HEK293 (cell line): ENCODE measurements at regions not wholly inside any gene's neighbourhood (a gene's known extent, or its start where the extent isn't known, plus 50 kb on each side); places are given as distances from the start of the nearest gene placed in this dataset.

Experiments
- CTCF ChIA-PET: fragments of 350-600 bp; formaldehyde crosslinking; extraction: SDS; loops from one replicate; lab custom pipeline; 2021; ENCODE audit warnings: antibody characterized with exemption; lab: Yijun Ruan, JAX
- POLR2A ChIA-PET: fragments of 300-600 bp; formaldehyde crosslinking; extraction: SDS; loops from one replicate; lab custom pipeline; 2020; ENCODE audit warnings: antibody characterized with exemption, inconsistent platforms; lab: Yijun Ruan, JAX
- H3K27ac ChIP-seq: fragments of 200-500 bp; sonication (Bioruptor generic); 2 replicates; pipeline ENCODE4 v1.5.1; 2014; ENCODE audit warnings: low read depth, low read length, control low read depth, inconsistent platforms; ENCODE audit errors: extremely low read depth
- H3K36me3 ChIP-seq, 2 experiments: fragments of 200-500 bp in 1 of 2; sonication (Bioruptor generic) in 1 of 2; 1 replicate in 1 of 2; 2 replicates in 1 of 2; pipeline ENCODE4 v1.5.1; 2014 to 2017; ENCODE audit warnings: inconsistent platforms in 2 of 2, low read length in 2 of 2; ENCODE audit not compliant: control insufficient read depth in 2 of 2, insufficient read depth in 1 of 2
- H3K4me1 ChIP-seq: fragments of 200-500 bp; sonication (Bioruptor generic); 2 replicates; pipeline ENCODE4 v1.5.1; 2014; ENCODE audit warnings: mild to moderate bottlenecking, low read length, inconsistent platforms; ENCODE audit not compliant: control insufficient read depth, insufficient read depth
- H3K4me3 ChIP-seq: 2 replicates; pipeline ENCODE4 v1.5.1; 2011; ENCODE audit warnings: low read depth, mild to moderate bottlenecking, control low read depth, low read length, moderate library complexity
- H3K9me3 ChIP-seq: fragments of 200-500 bp; sonication (Bioruptor generic); 2 replicates; pipeline ENCODE4 v1.5.1; 2014; ENCODE audit warnings: low read depth, low read length, inconsistent platforms; ENCODE audit not compliant: control insufficient read depth, insufficient read depth
- BCL11B ChIP-seq: fragments of 450-650 bp; formaldehyde crosslinking; IDR thresholded peaks from 2 replicates; pipeline ENCODE4 v1.5.1; 2016; ENCODE audit warnings: low read depth, missing biosample characterization, missing genetic modification characterization
- PATZ1 ChIP-seq: fragments of 450-650 bp; formaldehyde crosslinking; IDR thresholded peaks from 2 replicates; pipeline ENCODE4 v1.5.1; 2016; ENCODE audit warnings: missing biosample characterization, missing genetic modification characterization
- SETDB1 ChIP-seq: IDR thresholded peaks from one replicate; pipeline ENCODE4 v1.6.1; 2017; ENCODE audit warnings: mild to moderate bottlenecking, low read length, moderate library complexity, mixed read lengths; ENCODE audit not compliant: insufficient read length
- SP2 ChIP-seq: fragments of 450-650 bp; formaldehyde crosslinking; IDR thresholded peaks from 2 replicates; pipeline ENCODE4 v1.5.1; 2016; ENCODE audit warnings: missing biosample characterization, missing genetic modification characterization
- SP3 ChIP-seq: fragments of 450-650 bp; formaldehyde crosslinking; IDR thresholded peaks from 2 replicates; pipeline ENCODE4 v1.5.1; 2016; ENCODE audit warnings: missing biosample characterization, missing genetic modification characterization
- ZBTB11 ChIP-seq: fragments of 450-650 bp; formaldehyde crosslinking; conservative IDR thresholded peaks from 2 replicates; pipeline ENCODE4 v1.5.1; 2016; ENCODE audit warnings: low read depth, missing biosample characterization, missing genetic modification characterization
- ZBTB49 ChIP-seq: fragments of 450-650 bp; formaldehyde crosslinking; IDR thresholded peaks from 2 replicates; pipeline ENCODE4 v1.5.1; 2016; ENCODE audit warnings: missing biosample characterization, missing genetic modification characterization, low read depth
- ZNF148 ChIP-seq: fragments of 450-650 bp; formaldehyde crosslinking; IDR thresholded peaks from 2 replicates; pipeline ENCODE4 v1.5.0; 2017; ENCODE audit warnings: missing biosample characterization, missing genetic modification characterization, borderline replicate concordance
- ZNF155 ChIP-seq: fragments of 450-650 bp; formaldehyde crosslinking; IDR thresholded peaks from 2 replicates; pipeline ENCODE4 v1.5.1; 2016; ENCODE audit warnings: missing biosample characterization, missing genetic modification characterization
- ZNF280C ChIP-seq: fragments of 450-650 bp; formaldehyde crosslinking; IDR thresholded peaks from 2 replicates; pipeline ENCODE4 v1.5.1; 2016; ENCODE audit warnings: missing biosample characterization, missing genetic modification characterization
- ZNF335 ChIP-seq: fragments of 450-650 bp; formaldehyde crosslinking; conservative IDR thresholded peaks from 2 replicates; pipeline ENCODE4 v1.5.1; 2016; ENCODE audit warnings: missing biosample characterization, missing genetic modification characterization
- ZNF394 ChIP-seq: fragments of 450-650 bp; formaldehyde crosslinking; IDR thresholded peaks from 2 replicates; pipeline ENCODE4 v1.5.1; 2016; ENCODE audit warnings: missing biosample characterization, missing genetic modification characterization, mild to moderate bottlenecking, moderate library complexity, borderline replicate concordance
- ZNF548 ChIP-seq: fragments of 450-650 bp; formaldehyde crosslinking; IDR thresholded peaks from 2 replicates; pipeline ENCODE4 v1.5.1; 2016; ENCODE audit warnings: missing biosample characterization, missing genetic modification characterization
- ZNF560 ChIP-seq: fragments of 450-650 bp; formaldehyde crosslinking; IDR thresholded peaks from 2 replicates; pipeline ENCODE4 v1.5.1; 2017; ENCODE audit warnings: missing biosample characterization, missing genetic modification characterization, borderline replicate concordance
- ZNF561 ChIP-seq: fragments of 450-650 bp; IDR thresholded peaks from 2 replicates; pipeline ENCODE4 v1.5.1; 2018; ENCODE audit warnings: missing biosample characterization, missing genetic modification characterization, borderline replicate concordance
- ZNF610 ChIP-seq: fragments of 450-650 bp; formaldehyde crosslinking; IDR thresholded peaks from 2 replicates; pipeline ENCODE4 v1.5.1; 2016; ENCODE audit warnings: missing biosample characterization, missing genetic modification characterization, borderline replicate concordance
- ZNF621 ChIP-seq: fragments of 450-650 bp; formaldehyde crosslinking; IDR thresholded peaks from 2 replicates; pipeline ENCODE4 v1.5.1; 2017; ENCODE audit warnings: missing biosample characterization, missing genetic modification characterization
- ZNF624 ChIP-seq: fragments of 450-650 bp; formaldehyde crosslinking; IDR thresholded peaks from 2 replicates; pipeline ENCODE4 v1.5.1; 2017; ENCODE audit warnings: missing biosample characterization, missing genetic modification characterization
- ZNF626 ChIP-seq: fragments of 450-650 bp; sonication (Bioruptor Pico); formaldehyde crosslinking; IDR thresholded peaks from 2 replicates; pipeline ENCODE4 v1.5.1; 2018; ENCODE audit warnings: missing biosample characterization, missing genetic modification characterization, inconsistent platforms
- ZNF660 ChIP-seq: fragments of 450-650 bp; IDR thresholded peaks from 2 replicates; pipeline ENCODE4 v1.5.1; 2018; ENCODE audit warnings: missing biosample characterization, mild to moderate bottlenecking, missing genetic modification characterization
- ZNF768 ChIP-seq: fragments of 450-650 bp; formaldehyde crosslinking; IDR thresholded peaks from 2 replicates; pipeline ENCODE4 v1.5.1; 2018; ENCODE audit warnings: missing biosample characterization, mild to moderate bottlenecking, missing genetic modification characterization
- ZNF843 ChIP-seq: fragments of 450-650 bp; formaldehyde crosslinking; IDR thresholded peaks from 2 replicates; pipeline ENCODE4 v1.5.1; 2016; ENCODE audit warnings: missing biosample characterization, missing genetic modification characterization

- H3K36me3 ChIP-seq = no peaks in the 10 kb centered on the region
- TF ChIP-seq ZBTB49 (tag by site-specific recombination) = no peak
- TF ChIP-seq ZNF561 = no peak
- TF ChIP-seq ZNF660 (tag by site-specific recombination) = no peak
- no peak for TF ChIP-seq ZNF148 (tag by site-specific recombination)
- H3K27ac ChIP-seq = no peak overlapping the region
- ChIA-PET POLR2A (no interaction called here), CTCF (no interaction called here)
- no peaks in the 10 kb centered on the region for H3K9me3 ChIP-seq
- H3K4me3 ChIP-seq = no peak overlapping the region
- no peaks in the 10 kb centered on the region for H3K4me1 ChIP-seq
Measured at GRCh38 chr5:118698774-118699173, 289.6 kb downstream of the DTWD2 start.

- H3K4me3 ChIP-seq = no peak overlapping the region
- H3K9me3 ChIP-seq = no peaks in the 10 kb centered on the region
- no peak overlapping the region for H3K27ac ChIP-seq
- TF ChIP-seq ZNF843 (tag by site-specific recombination) (no peak), SP2 (tag by site-specific recombination) (no peak), SETDB1 (no peak), SP3 (no peak), ZNF548 (tag by site-specific recombination) (no peak), ZNF335 (tag by site-specific recombination) (no peak), BCL11B (tag by site-specific recombination) (no peak), ZBTB11 (tag by site-specific recombination) (no peak), ZNF621 (tag by site-specific recombination) (no peak), ZNF280C (no peak), ZNF768 (tag by site-specific recombination) (no peak), ZNF560 (tag by site-specific recombination) (no peak), ZNF624 (tag by site-specific recombination) (no peak), PATZ1 (tag by site-specific recombination) (no peak), ZNF610 (tag by site-specific recombination) (no peak), ZNF394 (tag by site-specific recombination) (no peak), ZNF626 (no peak), ZNF155 (no peak)
- no peaks in the 10 kb centered on the region for H3K4me1 ChIP-seq
- no peaks in the 10 kb centered on the region for H3K36me3 ChIP-seq
- ChIA-PET CTCF (no interaction called here), POLR2A (no interaction called here)
Measured at GRCh38 chr5:118696076-118696475, 292.3 kb downstream of the DTWD2 start.
